ENCODE measurements at regions not wholly inside any gene's neighbourhood (a gene's known extent, or its start where the extent isn't known, plus 50 kb on each side); places are given as distances from the start of the nearest gene placed in this dataset.

GRCh38 chr9:95689669-95690068 lies 172.9 kb upstream of the PTCH1 start:
- Histone ChIP-seq H2AK5ac (ENCODE audit: insufficient read length, low read length) (no peak overlapping the region), H3K4me1 (ENCODE audit: insufficient read depth, low read length) (no peaks in the 10 kb centered on the region), H3K4ac (ENCODE audit: low read depth, low read length) (no peak overlapping the region), H3K23me2 (ENCODE audit: insufficient read length, low read depth, low read length, poor library complexity, severe bottlenecking) (no peaks in the 10 kb centered on the region), H4K5ac (ENCODE audit: insufficient read length, low read depth, low read length) (no peak overlapping the region), H3T11ph (ENCODE audit: low read length) (no peak overlapping the region), H3K18ac (ENCODE audit: insufficient read length, low read depth, low read length) (no peak overlapping the region), H3K4me2 (ENCODE audit: insufficient read depth, insufficient read length, low read length) (no peak overlapping the region), H4K91ac (ENCODE audit: insufficient read length, low read depth, low read length) (no peak overlapping the region), H3K14ac (ENCODE audit: insufficient read depth, low read length) (no peak overlapping the region), H3K79me1 (ENCODE audit: insufficient read depth, low read depth, low read length, poor library complexity, severe bottlenecking) (no peaks in the 10 kb centered on the region), H2BK5ac (ENCODE audit: insufficient read length, low read length) (no peak overlapping the region), H2BK12ac (ENCODE audit: insufficient read length, low read depth, low read length) (no peak overlapping the region), H4K20me1 (ENCODE audit: control insufficient read depth, insufficient read depth, insufficient read length) (no peaks in the 10 kb centered on the region), H3K56ac (ENCODE audit: insufficient read length, low read depth, low read length) (no peak overlapping the region), H4K8ac (replicated peaks; ENCODE audit: insufficient read length, low read depth, low read length) (no peak overlapping the region), H2BK15ac (ENCODE audit: low read depth, low read length) (no peak overlapping the region), H3K27ac (ENCODE audit: insufficient read length, low read depth, low read length) (no peak overlapping the region), H3K23ac (ENCODE audit: insufficient read length, low read depth, low read length) (no peak overlapping the region), H2AFZ (ENCODE audit: low read length) (no peak overlapping the region), H3K9me3 (ENCODE audit: control insufficient read depth, low read depth, low read length) (no peaks in the 10 kb centered on the region), H2BK120ac (ENCODE audit: low read depth, low read length, poor library complexity, severe bottlenecking) (no peak overlapping the region), H2BK20ac (ENCODE audit: low read depth, low read length, poor library complexity, severe bottlenecking) (no peak overlapping the region), H3K9ac (ENCODE audit: extremely low read depth, insufficient read length, low read length) (no peak overlapping the region), H3K27me3 (ENCODE audit: insufficient read depth, low read length) (no peaks in the 10 kb centered on the region), H3K79me2 (ENCODE audit: insufficient read depth, low read length) (no peaks in the 10 kb centered on the region)
- no peak for TF ChIP-seq CTCF (conservative IDR thresholded peaks at IDR 0.05)
- H3K27ac Mint-ChIP-seq: no peak overlapping the region; a peak in 1 of 7 replicates
- no peak overlapping the region for H3K4me3 Mint-ChIP-seq
- DNase-seq: no peak
- no CpG with 5 or more reads among the region's 2 CpGs for WGBS (ENCODE audit: extremely low coverage, insufficient read length, low lambda C conversion rate)
- peaks cover 5 to 7% of the 10 kb centered on the region in 2 experiments for H3K4me1 Mint-ChIP-seq
- peaks cover 12% of the 10 kb centered on the region for H3K27me3 Mint-ChIP-seq (ENCODE audit: low read depth)
- H3K9me3 Mint-ChIP-seq: no peaks in the 10 kb centered on the region; a peak in 1 of 5 replicates
- no peaks in the 10 kb centered on the region for H3K36me3 Mint-ChIP-seq (ENCODE audit: insufficient read depth in 1 of 3, low read depth in 3 of 3)

Data from H9 (cell line).